GM23248 (cell line): ENCODE measurements at regions not wholly inside any gene's neighbourhood (a gene's known extent, or its start where the extent isn't known, plus 50 kb on each side); places are given as distances from the start of the nearest gene placed in this dataset.
A peak's percentile ranks its signal among the peaks of the same experiment; 100 is the strongest.

Source experiments
- DNase-seq: peaks from one replicate; pipeline ENCODE4 v3.0.0-alpha.2; 2015
- H2AFZ ChIP-seq: fragments of 200-600 bp; sonication (generic); 2 replicates; pipeline ENCODE4 v1.6.1; 2016; ENCODE audit warnings: antibody characterized with exemption
- H3F3A ChIP-seq: fragments of 200-600 bp; sonication (generic); 2 replicates; pipeline ENCODE4 v1.6.1; 2016; ENCODE audit warnings: mild to moderate bottlenecking, antibody characterized with exemption, mixed run types; ENCODE audit not compliant: insufficient read depth
- H3K27ac ChIP-seq: fragments of 200-600 bp; sonication (generic); 2 replicates; pipeline ENCODE4 v1.5.1; 2016; ENCODE audit warnings: mild to moderate bottlenecking
- H3K27me3 ChIP-seq: fragments of 200-600 bp; sonication (generic); replicated peaks from 2 replicates; pipeline ENCODE4 v1.6.1; 2016; ENCODE audit warnings: mild to moderate bottlenecking; ENCODE audit not compliant: insufficient read depth
- H3K36me3 ChIP-seq: fragments of 200-600 bp; sonication (generic); 2 replicates; pipeline ENCODE4 v1.6.1; 2016; ENCODE audit warnings: low read depth, mild to moderate bottlenecking
- H3K4me1 ChIP-seq: fragments of 200-600 bp; sonication (generic); 2 replicates; pipeline ENCODE4 v1.6.1; 2016; ENCODE audit warnings: mild to moderate bottlenecking; ENCODE audit not compliant: insufficient read depth
- H3K4me2 ChIP-seq: fragments of 200-600 bp; sonication (generic); one replicate; pipeline ENCODE4 v1.6.1; 2016; ENCODE audit warnings: mild to moderate bottlenecking; ENCODE audit not compliant: unreplicated experiment
- H3K4me3 ChIP-seq: fragments of 200-600 bp; sonication (generic); 2 replicates; pipeline ENCODE4 v1.5.1; 2016; ENCODE audit warnings: mild to moderate bottlenecking
- H3K79me2 ChIP-seq: fragments of 200-600 bp; sonication (generic); 2 replicates; pipeline ENCODE4 v1.6.1; 2016; ENCODE audit warnings: mild to moderate bottlenecking; ENCODE audit not compliant: insufficient read depth
- H3K9ac ChIP-seq: fragments of 200-600 bp; sonication (generic); 2 replicates; pipeline ENCODE4 v1.6.1; 2016; ENCODE audit warnings: mild to moderate bottlenecking
- H3K9me2 ChIP-seq: fragments of 200-600 bp; sonication (generic); 2 replicates; pipeline ENCODE4 v1.6.1; 2016; ENCODE audit warnings: mixed run types, mild to moderate bottlenecking, moderate library complexity; ENCODE audit not compliant: insufficient read depth
- H3K9me3 ChIP-seq: fragments of 200-600 bp; sonication (generic); one replicate; pipeline ENCODE4 v1.6.1; 2017; ENCODE audit warnings: low read depth
- H4K20me1 ChIP-seq: fragments of 200-600 bp; sonication (generic); 2 replicates; pipeline ENCODE4 v1.6.0; 2016; ENCODE audit not compliant: insufficient read depth
- EZH2 ChIP-seq: fragments of 200-600 bp; sonication (generic); IDR thresholded peaks from 2 replicates; pipeline ENCODE4 v1.6.1; 2018; ENCODE audit warnings: antibody characterized with exemption, mild to moderate bottlenecking; ENCODE audit not compliant: insufficient read depth, poor library complexity, severe bottlenecking
- EZH2phosphoT487 ChIP-seq: fragments of 200-600 bp; sonication (generic); IDR thresholded peaks from 2 replicates; pipeline ENCODE4 v1.6.1; 2018; ENCODE audit warnings: antibody characterized with exemption, moderate library complexity, mild to moderate bottlenecking, low read depth; ENCODE audit not compliant: insufficient read depth
- WGBS, 2 experiments: methylation state at CpG; one replicate each; pipeline ENCODE4 v1.1.6; 2015 to 2017; ENCODE audit warnings: low lambda C conversion rate in 2 of 2, low coverage in 1 of 2; ENCODE audit errors: missing lambda C conversion rate in 2 of 2; 5-methylcytosine and 5-hydroxymethylcytosine counted together
- in situ Hi-C: fragments of 300-500 bp; cut with MboI; formaldehyde crosslinking; loops from 2 replicates; pipeline ENCODE4 v1.15.0; 2020

- DNase-seq: no peak
- Histone ChIP-seq H3F3A (no peaks in the 10 kb centered on the region), H3K4me2 (no peak overlapping the region), H3K4me1 (no peaks in the 10 kb centered on the region), H3K79me2 (no peaks in the 10 kb centered on the region), H3K27ac (no peak overlapping the region), H3K9me3 (no peaks in the 10 kb centered on the region), H3K9me2 (no peaks in the 10 kb centered on the region), H4K20me1 (no peaks in the 10 kb centered on the region), H2AFZ (no peak overlapping the region), H3K27me3 (no peaks in the 10 kb centered on the region), H3K4me3 (no peak overlapping the region), H3K9ac (no peak overlapping the region), H3K36me3 (no peaks in the 10 kb centered on the region)
- in situ Hi-C loops: no loop called here
- 97 to 99% methylated on average over 2 of the region's 2 CpGs for whole genome bisulfite sequencing, 2 experiments
- TF ChIP-seq EZH2phosphoT487 (no peak), EZH2 (no peak)
Measured at GRCh38 chr2:145050134-145050533, 530.2 kb upstream of the ZEB2 start.

GRCh38 chr2:145049475-145049874 lies 529.6 kb upstream of the ZEB2 start:
- in situ Hi-C loops: no loop called here

GRCh38 chr2:145047554-145047953 lies 527.6 kb upstream of the ZEB2 start:
- 75 to 88% methylated on average over 1 of the region's 1 CpG for WGBS, 2 experiments
- no peaks in the 10 kb centered on the region for H3K27me3 ChIP-seq
- in situ Hi-C loops: no loop called here

More at GRCh38 chr2:145049475-145049874, 529.6 kb upstream of the ZEB2 start:
- no peak overlapping the region for H3K4me2 ChIP-seq
- H4K20me1 ChIP-seq: no peaks in the 10 kb centered on the region
- TF ChIP-seq EZH2phosphoT487: no peak
- TF ChIP-seq EZH2: no peak
- H3F3A ChIP-seq: 0 out of 2 replicates have a peak, but pooled peaks cover 2% of the 10 kb centered on the region
- H3K4me3 ChIP-seq: no peak overlapping the region
- H3K36me3 ChIP-seq: no peaks in the 10 kb centered on the region
- no peaks in the 10 kb centered on the region for H3K9me3 ChIP-seq
- 91 to 93% methylated on average over 3 of the region's 3 CpGs for WGBS, 2 experiments
- no peak overlapping the region for H3K27ac ChIP-seq
- H3K9ac ChIP-seq: no peak overlapping the region
- no peaks in the 10 kb centered on the region for H3K9me2 ChIP-seq
- H3K4me1 ChIP-seq: peaks cover 5% of the 10 kb centered on the region; the same call in 1 of the 2 replicates
- H3K27me3 ChIP-seq: no peaks in the 10 kb centered on the region
- H2AFZ ChIP-seq: no peak overlapping the region
- no peaks in the 10 kb centered on the region for H3K79me2 ChIP-seq
- DNase-seq: no peak

GRCh38 chr2:145044491-145044890 lies 524.6 kb upstream of the ZEB2 start:
- H3K27me3 ChIP-seq: no peaks in the 10 kb centered on the region
- TF ChIP-seq EZH2: no peak
- no peak for TF ChIP-seq EZH2phosphoT487

More at GRCh38 chr2:145047554-145047953, 527.6 kb upstream of the ZEB2 start:
- no peaks in the 10 kb centered on the region for H4K20me1 ChIP-seq
- TF ChIP-seq EZH2 (no peak), EZH2phosphoT487 (no peak)
- no peaks in the 10 kb centered on the region for H3K9me3 ChIP-seq
- 0 out of 2 replicates have a peak, but pooled peaks cover 7% of the 10 kb centered on the region for H3F3A ChIP-seq
- DNase-seq: no peak
- H3K79me2 ChIP-seq: no peaks in the 10 kb centered on the region
- no peak overlapping the region for H2AFZ ChIP-seq
- H3K4me2 ChIP-seq: no peak overlapping the region
- H3K27ac ChIP-seq: no peak overlapping the region
- H3K4me3 ChIP-seq: no peak overlapping the region
- H3K36me3 ChIP-seq: no peaks in the 10 kb centered on the region
- no peaks in the 10 kb centered on the region for H3K9me2 ChIP-seq
- H3K9ac ChIP-seq: no peak overlapping the region
- peaks cover 9% of the 10 kb centered on the region; the same call in 1 of the 2 replicates for H3K4me1 ChIP-seq

GRCh38 chr2:145043399-145043834 lies 523.5 kb upstream of the ZEB2 start:
- in situ Hi-C loops: no loop called here
- Histone ChIP-seq H3K9me2 (no peaks in the 10 kb centered on the region), H3K27ac (no peak overlapping the region), H3F3A (0 out of 2 replicates have a peak, but pooled peaks cover 7% of the 10 kb centered on the region), H3K4me2 (no peak overlapping the region), H2AFZ (no peak overlapping the region), H3K9ac (no peak overlapping the region), H3K9me3 (no peaks in the 10 kb centered on the region), H4K20me1 (no peaks in the 10 kb centered on the region), H3K27me3 (no peaks in the 10 kb centered on the region), H3K4me3 (no peak overlapping the region), H3K4me1 (peaks cover 9% of the 10 kb centered on the region; the same call in 1 of the 2 replicates), H3K36me3 (no peaks in the 10 kb centered on the region), H3K79me2 (no peaks in the 10 kb centered on the region)
- TF ChIP-seq EZH2phosphoT487 (no peak), EZH2 (no peak)
- WGBS, 2 experiments: 85 to 87% methylated on average over 6 of the region's 6 CpGs
- DNase-seq: no peak

More at GRCh38 chr2:145044491-145044890, 524.6 kb upstream of the ZEB2 start:
- H3K36me3 ChIP-seq: no peaks in the 10 kb centered on the region
- H3K4me3 ChIP-seq: no peak overlapping the region
- no peaks in the 10 kb centered on the region for H3K9me2 ChIP-seq
- in situ Hi-C loops: no loop called here
- H2AFZ ChIP-seq: no peak overlapping the region
- H3K27ac ChIP-seq: no peak overlapping the region
- no peaks in the 10 kb centered on the region for H3K9me3 ChIP-seq
- 0 out of 2 replicates have a peak, but pooled peaks cover 7% of the 10 kb centered on the region for H3F3A ChIP-seq
- peak; percentile 40 for DNase-seq
- H4K20me1 ChIP-seq: no peaks in the 10 kb centered on the region
- no peaks in the 10 kb centered on the region for H3K79me2 ChIP-seq
- peaks cover 9% of the 10 kb centered on the region; the same call in 1 of the 2 replicates for H3K4me1 ChIP-seq
- H3K4me2 ChIP-seq: no peak overlapping the region
- no peak overlapping the region for H3K9ac ChIP-seq
